H1 (cell line): ENCODE measurements at regions not wholly inside any gene's neighbourhood (a gene's known extent, or its start where the extent isn't known, plus 50 kb on each side); places are given as distances from the start of the nearest gene placed in this dataset.

Experiments
- CTCF ChIA-PET: fragments of 300-600 bp; sonication (Branson Sonifier 250); formaldehyde crosslinking; loops from one replicate; lab custom pipeline; 2021; ENCODE audit not compliant: partially characterized antibody; lab: Charles Lee
- POLR2A ChIA-PET: fragments of 300-600 bp; sonication (Branson Sonifier 250); formaldehyde crosslinking; loops from one replicate; lab custom pipeline; 2021; ENCODE audit warnings: inconsistent platforms; ENCODE audit not compliant: partially characterized antibody; lab: Charles Lee
- DNase-seq, 2 experiments: peaks; one replicate each; pipeline versions ENCODE4 v3.0.0 to v3.0.0-alpha.2; 2010 to 2022; ENCODE audit warnings: low spot score in 2 of 2, low read depth in 1 of 2, mixed read lengths in 1 of 2
- FAIRE-seq: peaks from 2 replicates; lab custom pipeline; 2011; peaks lifted over from hg19 to GRCh38; lab: Jason Lieb, UNC
- H2AFZ ChIP-seq: 2 replicates; pipeline ENCODE4 v1.8.1; 2012; ENCODE audit warnings: low read length, inconsistent platforms
- H2AK5ac ChIP-seq: 2 replicates; pipeline ENCODE4 v1.6.1; 2013; ENCODE audit warnings: low read depth, low read length
- H2BK120ac ChIP-seq: replicated peaks from 2 replicates; pipeline ENCODE3; 2013; ENCODE audit warnings: low read depth, low read length, inconsistent platforms
- H2BK12ac ChIP-seq: 2 replicates; pipeline ENCODE4 v1.6.1; 2013; ENCODE audit warnings: low read depth, low read length
- H2BK15ac ChIP-seq: 2 replicates; pipeline ENCODE4 v1.6.1; 2013; ENCODE audit warnings: low read length
- H2BK20ac ChIP-seq: 2 replicates; pipeline ENCODE4 v1.6.1; 2013; ENCODE audit warnings: low read length
- H2BK5ac ChIP-seq: 2 replicates; pipeline ENCODE4 v1.6.1; 2013; ENCODE audit warnings: low read depth, low read length
- H3K14ac ChIP-seq: 2 replicates; pipeline ENCODE4 v1.6.1; 2013; ENCODE audit warnings: inconsistent platforms; ENCODE audit not compliant: insufficient read length
- H3K18ac ChIP-seq: 2 replicates; pipeline ENCODE4 v1.6.1; 2013; ENCODE audit warnings: low read length; ENCODE audit errors: extremely low read depth
- H3K23ac ChIP-seq: 2 replicates; pipeline ENCODE4 v1.6.1; 2013; ENCODE audit warnings: inconsistent platforms; ENCODE audit not compliant: insufficient read length
- H3K23me2 ChIP-seq: 2 replicates; pipeline ENCODE4 v1.6.1; 2013; ENCODE audit warnings: low read depth, low read length
- H3K27ac ChIP-seq: 2 replicates; pipeline ENCODE4 v1.6.1; 2011; ENCODE audit warnings: low read depth, low read length, inconsistent platforms
- H3K27me3 ChIP-seq, 4 experiments: replicated peaks in 1 of 4; 1 replicate in 1 of 4; 2 replicates in 3 of 4; pipeline versions ENCODE4 v1.6.1 to v1.8.1; 2011 to 2013; ENCODE audit warnings: low read length in 3 of 4, mild to moderate bottlenecking in 3 of 4, inconsistent platforms in 2 of 4, mixed read lengths in 2 of 4, moderate library complexity in 1 of 4; ENCODE audit not compliant: control insufficient read depth in 3 of 4, insufficient read depth in 3 of 4; ENCODE audit errors: extremely low read depth in 1 of 4
- H3K36me3 ChIP-seq, 4 experiments: 2 replicates each; pipeline versions ENCODE4 v1.6.1 to v1.8.1; 2011 to 2013; ENCODE audit warnings: mild to moderate bottlenecking in 4 of 4, low read length in 3 of 4, moderate library complexity in 2 of 4, control low read depth in 1 of 4, inconsistent platforms in 1 of 4; ENCODE audit not compliant: insufficient read depth in 4 of 4, control insufficient read depth in 2 of 4
- H3K4ac ChIP-seq: replicated peaks from 2 replicates; pipeline ENCODE3; 2013; ENCODE audit warnings: low read length, low read depth, mixed read lengths, inconsistent platforms; ENCODE audit not compliant: insufficient read length
- H3K4me1 ChIP-seq, 4 experiments: replicated peaks in 1 of 4; 1 replicate in 1 of 4; 2 replicates in 3 of 4; pipeline versions ENCODE4 v1.6.1 to v1.8.1; 2011 to 2013; ENCODE audit warnings: low read length in 3 of 4, inconsistent platforms in 2 of 4, mixed read lengths in 1 of 4; ENCODE audit not compliant: insufficient read depth in 4 of 4, control insufficient read depth in 3 of 4
- H3K4me2 ChIP-seq, 2 experiments: 2 replicates each; pipeline versions ENCODE4 v1.6.1 to v1.8.1; 2011 to 2013; ENCODE audit warnings: low read depth in 2 of 2, low read length in 2 of 2, control low read depth in 1 of 2, inconsistent platforms in 1 of 2, mild to moderate bottlenecking in 1 of 2; ENCODE audit not compliant: insufficient read depth in 1 of 2
- H3K4me3 ChIP-seq, 4 experiments: fragments of 200-600, 300-600 bp in 1 of 4; sonication (generic), shearing (Covaris generic), sonication (Bioruptor Twin) in 1 of 4; 2 replicates each; pipeline versions ENCODE4 v1.5.1 to v1.8.1; 2011 to 2016; ENCODE audit warnings: low read length in 4 of 4, low read depth in 3 of 4, control low read depth in 2 of 4, inconsistent platforms in 2 of 4, mild to moderate bottlenecking in 2 of 4, mixed read lengths in 1 of 4, moderate library complexity in 1 of 4; ENCODE audit not compliant: insufficient read depth in 2 of 4; ENCODE audit errors: extremely low read depth in 1 of 4
- H3K56ac ChIP-seq: replicated peaks from 2 replicates; pipeline ENCODE3; 2013; ENCODE audit warnings: low read depth, mild to moderate bottlenecking, mixed read lengths, low read length, inconsistent platforms; ENCODE audit not compliant: insufficient read length
- H3K79me1 ChIP-seq: 2 replicates; pipeline ENCODE4 v1.6.1; 2013; ENCODE audit warnings: low read depth, low read length, control low read depth
- H3K79me2 ChIP-seq, 2 experiments: 2 replicates each; pipeline versions ENCODE4 v1.6.1 to v1.8.1; 2012 to 2013; ENCODE audit warnings: low read length in 2 of 2, mild to moderate bottlenecking in 2 of 2, inconsistent platforms in 1 of 2; ENCODE audit not compliant: insufficient read depth in 2 of 2, control insufficient read depth in 1 of 2
- H3K9ac ChIP-seq, 4 experiments: replicated peaks in 1 of 4; 1 replicate in 1 of 4; 2 replicates in 3 of 4; pipeline versions ENCODE4 v1.6.1 to v1.8.1; 2011 to 2013; ENCODE audit warnings: low read depth in 3 of 4, low read length in 3 of 4, control low read depth in 2 of 4, mild to moderate bottlenecking in 2 of 4, moderate library complexity in 2 of 4, inconsistent platforms in 1 of 4; ENCODE audit errors: extremely low read depth in 1 of 4
- H3K9me3 ChIP-seq, 2 experiments: 2 replicates each; pipeline versions ENCODE4 v1.6.1 to v1.8.1; 2012 to 2013; ENCODE audit warnings: mild to moderate bottlenecking in 2 of 2, moderate library complexity in 2 of 2, control low read depth in 1 of 2, inconsistent platforms in 1 of 2, low read depth in 1 of 2, low read length in 1 of 2, mixed read lengths in 1 of 2; ENCODE audit not compliant: insufficient read depth in 2 of 2
- H4K20me1 ChIP-seq, 2 experiments: replicated peaks in 1 of 2; 2 replicates each; pipeline versions ENCODE3 to v1.8.1; 2011 to 2013; ENCODE audit warnings: inconsistent platforms in 2 of 2, low read length in 2 of 2, mild to moderate bottlenecking in 1 of 2; ENCODE audit not compliant: insufficient read depth in 2 of 2, control insufficient read depth in 1 of 2
- H4K5ac ChIP-seq: 2 replicates; pipeline ENCODE4 v1.6.1; 2013; ENCODE audit warnings: low read length, low read depth, mixed read lengths, inconsistent platforms; ENCODE audit not compliant: insufficient read length
- H4K8ac ChIP-seq: 2 replicates; pipeline ENCODE4 v1.8.0; 2013; ENCODE audit warnings: mild to moderate bottlenecking, moderate library complexity, low read length, inconsistent platforms; ENCODE audit not compliant: insufficient read depth; ENCODE audit errors: extremely low read depth
- H4K91ac ChIP-seq: replicated peaks from 2 replicates; pipeline ENCODE3; 2013; ENCODE audit warnings: low read length, mixed read lengths, inconsistent platforms; ENCODE audit not compliant: insufficient read length
- GABPA ChIP-seq: IDR thresholded peaks from 2 replicates; pipeline ENCODE4 v1.6.1; 2011; ENCODE audit warnings: mild to moderate bottlenecking, low read length, moderate library complexity, borderline replicate concordance; ENCODE audit not compliant: insufficient read depth
- PHF8 ChIP-seq: fragments of 200-600 bp; sonication (generic); conservative IDR thresholded peaks from 2 replicates; pipeline ENCODE4 v1.7.1; 2012; ENCODE audit warnings: low read depth, mild to moderate bottlenecking, inconsistent platforms, low read length, moderate library complexity
- RXRA ChIP-seq: IDR thresholded peaks from 2 replicates; pipeline ENCODE4 v1.6.1; 2011; ENCODE audit warnings: low read depth, mild to moderate bottlenecking, low read length, moderate library complexity; ENCODE audit not compliant: insufficient read depth
- TAF1 ChIP-seq: IDR thresholded peaks from 2 replicates; pipeline ENCODE4 v1.6.1; 2011; ENCODE audit warnings: mild to moderate bottlenecking, low read depth, low read length
- YY1 ChIP-seq: IDR thresholded peaks from 2 replicates; pipeline ENCODE4 v1.6.1; 2011; ENCODE audit warnings: low read depth, mild to moderate bottlenecking, low read length
- WGBS, 2 experiments: shearing (Covaris generic) in 1 of 2; methylation state at CpG; one replicate each; pipeline versions ENCODE4 v1.1.6 to v1.1.7; 2013 to 2015; ENCODE audit warnings: low lambda C conversion rate in 2 of 2, mixed read lengths in 2 of 2, inconsistent platforms in 1 of 2, low coverage in 1 of 2, missing lambda C conversion rate in 1 of 2; ENCODE audit not compliant: insufficient replicate concordance in 2 of 2, insufficient coverage in 1 of 2, insufficient read length in 1 of 2; ENCODE audit errors: extremely low coverage in 1 of 2, missing lambda C conversion rate in 1 of 2; 5-methylcytosine and 5-hydroxymethylcytosine counted together

GRCh38 chr14:85301506-85301905, 228.4 kb upstream of the FLRT2 start:
- Histone ChIP-seq H2BK15ac (no peak overlapping the region), H3K9me3 (no peaks in the 10 kb centered on the region), H3K9ac (no peak overlapping the region), H2AFZ (no peak overlapping the region), H2BK120ac (no peak overlapping the region), H3K4me1 (no peaks in the 10 kb centered on the region), H3K79me1 (no peaks in the 10 kb centered on the region), H3K4me2 (no peak overlapping the region), H3K27ac (no peak overlapping the region), H4K20me1 (no peaks in the 10 kb centered on the region), H3K14ac (no peak overlapping the region), H4K8ac (no peak overlapping the region), H3K23ac (no peak overlapping the region), H2BK20ac (no peak overlapping the region), H3K56ac (no peak overlapping the region), H2BK12ac (no peak overlapping the region), H2AK5ac (no peak overlapping the region), H3K36me3 (no peaks in the 10 kb centered on the region), H3K4ac (no peak overlapping the region), H3K79me2 (no peaks in the 10 kb centered on the region), H3K18ac (no peak overlapping the region), H2BK5ac (no peak overlapping the region), H3K4me3 (no peak overlapping the region), H4K91ac (no peak overlapping the region), H3K27me3 (peaks cover 0 to 1% (median 0%) of the 10 kb centered on the region in 4 experiments; a peak in 1 of 7 replicates), H3K23me2 (no peaks in the 10 kb centered on the region; the same call in 1 of the 2 replicates), H4K5ac (no peak overlapping the region)
- FAIRE-seq (no peak), DNase-seq (no peak)
- 91% methylated on average over 4 of the region's 4 CpGs; no CpG with 5 or more reads in 1 of the 2 experiments for WGBS, 2 experiments
- ChIA-PET POLR2A (no interaction called here), CTCF (no interaction called here)
- TF ChIP-seq TAF1 (no peak), YY1 (no peak), PHF8 (no peak), GABPA (no peak), RXRA (no peak)
